Subcutaneous abdominal adipose tissue (tissue), 5 donors: ENCODE measurements at regions not wholly inside any gene's neighbourhood (a gene's known extent, or its start where the extent isn't known, plus 50 kb on each side); places are given as distances from the start of the nearest gene placed in this dataset.
"Not testable (repeated sequence)": the region's sequence is repeated elsewhere in the genome, so short reads cannot be mapped to it uniquely, and the experiment has no call there.

ENCODE experiments used
- H3K27ac ChIP-seq: one replicate; pipeline ENCODE4 v1.7.0; 2013; ENCODE audit warnings: low read depth, mild to moderate bottlenecking, inconsistent platforms, low read length, moderate library complexity
- H3K27me3 ChIP-seq, 5 donors: one replicate each; pipeline ENCODE4 v1.7.0; 2013; ENCODE audit warnings: low read length in 5 of 5, inconsistent platforms in 1 of 5; ENCODE audit not compliant: control insufficient read depth in 5 of 5, insufficient read depth in 4 of 5
- H3K36me3 ChIP-seq, 5 donors: one replicate each; pipeline ENCODE4 v1.7.0; 2013; ENCODE audit warnings: low read length in 5 of 5; ENCODE audit not compliant: control insufficient read depth in 5 of 5, insufficient read depth in 5 of 5
- H3K4me1 ChIP-seq, 5 donors: one replicate each; pipeline ENCODE4 v1.7.0; 2013; ENCODE audit warnings: low read length in 5 of 5, mild to moderate bottlenecking in 3 of 5, moderate library complexity in 1 of 5; ENCODE audit not compliant: control insufficient read depth in 5 of 5, insufficient read depth in 5 of 5
- H3K4me3 ChIP-seq, 5 donors: one replicate each; pipeline ENCODE4 v1.7.0; 2013; ENCODE audit warnings: low read length in 5 of 5, low read depth in 1 of 5
- H3K9ac ChIP-seq, 5 donors: one replicate each; pipeline ENCODE4 v1.7.0; 2013; ENCODE audit warnings: low read length in 5 of 5, mild to moderate bottlenecking in 4 of 5, moderate library complexity in 3 of 5
- H3K9me3 ChIP-seq, 5 donors: one replicate each; pipeline ENCODE4 v1.7.0; 2013; ENCODE audit warnings: low read length in 5 of 5; ENCODE audit not compliant: control insufficient read depth in 5 of 5
- donor health status: healthy.
- donor health status: healthy.
- donor health status: healthy.
- donor health status: healthy.
- donor health status: healthy.

GRCh38 chr18:71303743-71304142 lies 1014.9 kb downstream of the SOCS6 start:
- H3K27ac ChIP-seq, H3K4me3 ChIP-seq, H3K27me3 ChIP-seq, H3K9me3 ChIP-seq, H3K36me3 ChIP-seq, H3K9ac ChIP-seq, H3K4me1 ChIP-seq: not testable (repeated sequence)

DNA sequence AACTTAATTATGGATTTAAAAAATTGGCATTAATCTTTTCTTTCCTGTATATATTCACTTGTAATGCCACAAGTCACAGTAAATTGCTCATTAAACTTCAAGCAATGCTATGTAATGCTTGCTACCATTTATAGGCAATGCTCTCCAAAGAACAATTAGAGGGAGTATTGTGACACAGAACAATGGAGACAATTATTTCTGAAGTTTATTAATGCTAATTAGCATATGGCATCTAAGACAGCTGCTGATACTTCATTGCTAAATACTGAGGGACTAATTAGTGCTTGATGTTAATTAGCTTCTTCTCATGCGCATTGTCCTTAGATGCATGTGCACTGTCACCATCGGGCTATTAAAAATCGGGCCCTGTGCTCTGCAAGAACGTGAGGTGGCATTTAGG lies 1012.8 kb downstream of the SOCS6 start:
- no peaks in the 10 kb centered on the region for H3K9me3 ChIP-seq
- no peak overlapping the region for H3K27ac ChIP-seq
- no peaks in the 10 kb centered on the region for H3K36me3 ChIP-seq
- H3K27me3 ChIP-seq = no peaks in the 10 kb centered on the region
- no peak overlapping the region for H3K9ac ChIP-seq
- no peaks in the 10 kb centered on the region for H3K4me1 ChIP-seq
- H3K4me3 ChIP-seq = no peak overlapping the region

DNA sequence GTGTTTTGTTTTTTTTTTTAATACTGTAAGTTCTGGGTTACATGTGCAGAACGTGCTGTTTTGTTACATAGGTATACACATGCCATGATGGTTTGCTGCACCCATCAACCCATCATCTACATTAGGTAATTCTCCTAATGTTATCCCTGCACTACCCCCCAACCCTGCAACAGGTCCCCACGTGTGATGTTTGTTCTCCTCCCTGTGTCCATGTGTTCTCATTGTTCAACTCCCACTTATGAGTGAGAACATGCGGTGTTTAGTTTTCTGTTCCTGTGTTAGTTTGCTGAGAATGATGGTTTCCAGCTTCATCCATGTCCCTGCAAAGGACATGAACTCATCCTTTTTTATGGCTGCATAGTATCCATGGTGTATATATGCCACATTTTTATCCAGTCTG lies 1005.4 kb downstream of the SOCS6 start:
- H3K9me3 ChIP-seq = not testable (repeated sequence)

GRCh38 chr18:71293322-71293721 lies 1004.5 kb downstream of the SOCS6 start:
- no peaks in the 10 kb centered on the region for H3K4me1 ChIP-seq
- no peak overlapping the region for H3K4me3 ChIP-seq
- H3K36me3 ChIP-seq = no peaks in the 10 kb centered on the region
- no peaks in the 10 kb centered on the region for H3K9me3 ChIP-seq
- no peak overlapping the region for H3K9ac ChIP-seq
- H3K27ac ChIP-seq = no peak overlapping the region
- no peaks in the 10 kb centered on the region for H3K27me3 ChIP-seq

More for the DNA sequence above, 1005.4 kb downstream of the SOCS6 start:
- H3K27ac ChIP-seq, H3K4me3 ChIP-seq, H3K9ac ChIP-seq, H3K36me3 ChIP-seq, H3K27me3 ChIP-seq, H3K4me1 ChIP-seq: not testable (repeated sequence)

GRCh38 chr18:71287268-71287667 lies 998.4 kb downstream of the SOCS6 start:
- Histone ChIP-seq H3K27ac (no peak overlapping the region), H3K9ac (no peak overlapping the region)

GRCh38 chr18:71252351-71252865 lies 963.6 kb downstream of the SOCS6 start:
- no peak overlapping the region for H3K9ac ChIP-seq
- no peaks in the 10 kb centered on the region for H3K4me1 ChIP-seq
- H3K27ac ChIP-seq = no peak overlapping the region
- H3K27me3 ChIP-seq = no peaks in the 10 kb centered on the region
- no peaks in the 10 kb centered on the region for H3K9me3 ChIP-seq
- no peaks in the 10 kb centered on the region for H3K36me3 ChIP-seq
- no peak overlapping the region for H3K4me3 ChIP-seq

More at GRCh38 chr18:71287268-71287667, 998.4 kb downstream of the SOCS6 start:
- Histone ChIP-seq H3K27me3 (no peaks in the 10 kb centered on the region), H3K36me3 (no peaks in the 10 kb centered on the region), H3K4me3 (no peak overlapping the region), H3K9me3 (no peaks in the 10 kb centered on the region), H3K4me1 (no peaks in the 10 kb centered on the region)

DNA sequence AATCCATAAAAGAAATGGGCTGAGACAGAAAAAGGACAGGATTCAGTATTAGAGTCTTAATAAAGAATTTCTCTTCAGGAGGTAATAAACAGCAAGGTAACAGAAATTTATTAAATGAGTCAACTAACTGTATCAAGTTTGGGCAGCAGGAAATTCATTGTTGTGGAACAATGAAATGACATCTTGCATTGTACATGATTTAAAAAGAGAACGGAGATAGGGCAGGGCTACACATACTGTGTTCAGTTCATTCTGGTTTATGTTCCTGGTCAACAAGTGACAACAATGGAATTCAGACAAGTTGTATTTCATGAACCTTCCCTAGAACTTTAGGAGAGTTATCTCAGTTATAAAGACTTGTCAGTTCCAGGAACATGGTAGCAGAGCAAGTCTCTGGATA lies 961.3 kb downstream of the SOCS6 start:
- no peak overlapping the region for H3K4me3 ChIP-seq
- H3K27me3 ChIP-seq = no peaks in the 10 kb centered on the region
- H3K9me3 ChIP-seq = no peaks in the 10 kb centered on the region
- no peaks in the 10 kb centered on the region for H3K36me3 ChIP-seq
- H3K4me1 ChIP-seq = no peaks in the 10 kb centered on the region
- H3K9ac ChIP-seq = no peak overlapping the region
- no peak overlapping the region for H3K27ac ChIP-seq

- no peaks in the 10 kb centered on the region for H3K9me3 ChIP-seq
- no peaks in the 10 kb centered on the region for H3K4me1 ChIP-seq
- H3K9ac ChIP-seq = no peak overlapping the region
- H3K27ac ChIP-seq = no peak overlapping the region
- no peaks in the 10 kb centered on the region for H3K27me3 ChIP-seq
- no peaks in the 10 kb centered on the region for H3K36me3 ChIP-seq
- H3K4me3 ChIP-seq = no peak overlapping the region
These were observed 960.9 kb downstream of the SOCS6 start for GRCh38 chr18:71249791-71250190.

GRCh38 chr18:71242981-71243380 lies 954.1 kb downstream of the SOCS6 start:
- H3K4me1 ChIP-seq = no peaks in the 10 kb centered on the region
- no peak overlapping the region for H3K4me3 ChIP-seq
- peaks cover 0 to 2% (median 0%) of the 10 kb centered on the region in 5 donors for H3K9me3 ChIP-seq
- H3K27me3 ChIP-seq = no peaks in the 10 kb centered on the region
- no peaks in the 10 kb centered on the region for H3K36me3 ChIP-seq
- no peak overlapping the region for H3K9ac ChIP-seq
- H3K27ac ChIP-seq = no peak overlapping the region

DNA sequence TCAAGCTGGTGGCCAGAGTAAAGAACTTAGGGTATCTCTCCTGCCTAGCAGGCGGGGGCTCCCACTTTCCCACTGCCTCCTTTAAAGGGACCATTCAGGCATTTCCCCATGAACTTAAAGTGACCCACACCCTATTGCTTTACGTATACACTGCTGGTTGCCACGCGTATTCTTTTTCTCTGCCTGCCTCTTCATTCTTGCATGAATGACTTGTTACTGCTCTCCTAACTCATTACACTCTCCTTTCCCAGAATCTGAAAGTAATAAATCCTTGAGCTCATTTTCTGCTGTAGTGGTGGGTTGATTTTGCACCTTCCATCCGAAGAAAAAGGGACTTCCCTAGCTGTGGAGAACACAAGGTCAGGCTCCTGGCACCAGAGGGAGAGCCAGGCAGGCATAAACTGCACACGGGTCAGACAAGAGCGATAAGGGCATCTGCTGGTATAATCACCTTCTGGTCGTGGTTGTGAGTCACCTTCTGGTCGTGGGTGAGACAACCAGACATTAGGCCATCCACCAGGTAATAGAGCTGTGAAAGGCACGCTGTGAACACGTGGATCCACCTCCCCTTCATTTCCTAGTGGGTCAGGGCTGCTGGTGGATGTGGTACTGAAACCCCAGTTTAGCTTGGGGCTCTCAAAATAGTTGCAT lies 950.3 kb downstream of the SOCS6 start:
- Histone ChIP-seq H3K27me3 (no peaks in the 10 kb centered on the region), H3K36me3 (no peaks in the 10 kb centered on the region), H3K27ac (no peak overlapping the region), H3K9ac (no peak overlapping the region), H3K4me1 (no peaks in the 10 kb centered on the region), H3K4me3 (no peak overlapping the region), H3K9me3 (peaks cover 0 to 2% (median 0%) of the 10 kb centered on the region in 5 donors)
